ENCODE measurements at regions not wholly inside any gene's neighbourhood (a gene's known extent, or its start where the extent isn't known, plus 50 kb on each side); places are given as distances from the start of the nearest gene placed in this dataset.
A peak's percentile ranks its signal among the peaks of the same experiment; 100 is the strongest.

- peaks cover 5% of the 10 kb centered on the region for H3K27me3 Mint-ChIP-seq
- no peak overlapping the region for H3K27ac Mint-ChIP-seq
- no peak overlapping the region for H3K4me3 Mint-ChIP-seq
- peaks cover 0 to 10% (median 9%) of the 10 kb centered on the region in 3 donors for H3K4me1 Mint-ChIP-seq
- H3K9me3 Mint-ChIP-seq: peaks cover 0 to 2% (median 0%) of the 10 kb centered on the region in 3 donors
- no peaks in the 10 kb centered on the region for H3K36me3 Mint-ChIP-seq
Measured at GRCh38 chr2:221195829-221196228, 376.3 kb downstream of the EPHA4 start.

GRCh38 chr2:221197225-221197856 is 374.8 kb downstream of the EPHA4 start:
- H3K4me3 Mint-ChIP-seq: no peak overlapping the region
- peaks cover 0 to 2% (median 0%) of the 10 kb centered on the region in 3 donors for H3K9me3 Mint-ChIP-seq
- H3K27me3 Mint-ChIP-seq: peaks cover 5% of the 10 kb centered on the region
- peaks cover under 1 to 10% (median 10%) of the 10 kb centered on the region in 3 donors for H3K4me1 Mint-ChIP-seq
- no peak overlapping the region for H3K27ac Mint-ChIP-seq
- no peaks in the 10 kb centered on the region for H3K36me3 Mint-ChIP-seq

- peaks cover 5% of the 10 kb centered on the region for H3K27me3 Mint-ChIP-seq
- H3K4me1 Mint-ChIP-seq: peaks cover 9 to 20% (median 17%) of the 10 kb centered on the region in 3 donors
- H3K36me3 Mint-ChIP-seq: no peaks in the 10 kb centered on the region
- H3K9me3 Mint-ChIP-seq: no peaks in the 10 kb centered on the region
- H3K27ac Mint-ChIP-seq: no peak overlapping the region
- no peak overlapping the region for H3K4me3 Mint-ChIP-seq
Measured at GRCh38 chr2:221198309-221198708, 373.8 kb downstream of the EPHA4 start.

- Mint-ChIP-seq H3K27ac (no peak overlapping the region), H3K4me3 (no peak overlapping the region), H3K9me3 (no peaks in the 10 kb centered on the region), H3K36me3 (no peaks in the 10 kb centered on the region), H3K27me3 (peaks cover 6% of the 10 kb centered on the region), H3K4me1 (peaks cover 17 to 27% (median 19%) of the 10 kb centered on the region in 3 donors)
Measured at GRCh38 chr2:221200184-221200839, 371.8 kb downstream of the EPHA4 start.

GRCh38 chr2:221202431-221202830 is 369.7 kb downstream of the EPHA4 start:
- peaks cover 17 to 27% (median 19%) of the 10 kb centered on the region in 3 donors for H3K4me1 Mint-ChIP-seq
- H3K4me3 Mint-ChIP-seq: peak overlapping the region in 1 of 4 donors; percentile 35
- H3K9me3 Mint-ChIP-seq: no peaks in the 10 kb centered on the region
- no peaks in the 10 kb centered on the region for H3K36me3 Mint-ChIP-seq
- peaks cover 7% of the 10 kb centered on the region for H3K27me3 Mint-ChIP-seq
- H3K27ac Mint-ChIP-seq: peak overlapping the region in 2 of 3 donors; percentile 30 to 52

GRCh38 chr2:221203125-221203524 is 369.0 kb downstream of the EPHA4 start:
- Mint-ChIP-seq H3K9me3 (no peaks in the 10 kb centered on the region), H3K27me3 (peaks cover 6% of the 10 kb centered on the region), H3K4me1 (peaks cover 16 to 27% (median 17%) of the 10 kb centered on the region in 3 donors), H3K4me3 (peak overlapping the region in 3 of 4 donors; percentile 2 to 35 (median 19)), H3K36me3 (no peaks in the 10 kb centered on the region), H3K27ac (peak overlapping the region in 2 of 3 donors; percentile 30 to 52)

GRCh38 chr2:221203856-221204255 is 368.2 kb downstream of the EPHA4 start:
- no peak overlapping the region for H3K4me3 Mint-ChIP-seq
- H3K27ac Mint-ChIP-seq: peak overlapping the region in 2 of 3 donors; percentile 30 to 52
- H3K4me1 Mint-ChIP-seq: peaks cover 15 to 27% (median 17%) of the 10 kb centered on the region in 3 donors
- no peaks in the 10 kb centered on the region for H3K36me3 Mint-ChIP-seq
- H3K9me3 Mint-ChIP-seq: no peaks in the 10 kb centered on the region
- peaks cover 6% of the 10 kb centered on the region for H3K27me3 Mint-ChIP-seq

- no peak overlapping the region for H3K27ac Mint-ChIP-seq
Measured at GRCh38 chr2:221204699-221205098, 367.4 kb downstream of the EPHA4 start.

GRCh38 chr2:221205103-221205673 is 366.9 kb downstream of the EPHA4 start:
- Mint-ChIP-seq H3K27me3 (peaks cover 6% of the 10 kb centered on the region), H3K4me1 (peaks cover 14 to 23% (median 17%) of the 10 kb centered on the region in 3 donors), H3K36me3 (no peaks in the 10 kb centered on the region)

More at GRCh38 chr2:221204699-221205098, 367.4 kb downstream of the EPHA4 start:
- Mint-ChIP-seq H3K4me3 (no peak overlapping the region), H3K36me3 (no peaks in the 10 kb centered on the region), H3K9me3 (no peaks in the 10 kb centered on the region), H3K27me3 (peaks cover 6% of the 10 kb centered on the region), H3K4me1 (peaks cover 15 to 24% (median 17%) of the 10 kb centered on the region in 3 donors)

GRCh38 chr2:221210686-221211085 is 361.4 kb downstream of the EPHA4 start:
- Mint-ChIP-seq H3K4me3 (no peak overlapping the region), H3K27ac (no peak overlapping the region), H3K27me3 (peaks cover 8% of the 10 kb centered on the region), H3K36me3 (no peaks in the 10 kb centered on the region), H3K9me3 (no peaks in the 10 kb centered on the region), H3K4me1 (no peaks in the 10 kb centered on the region)

More at GRCh38 chr2:221205103-221205673, 366.9 kb downstream of the EPHA4 start:
- Mint-ChIP-seq H3K4me3 (no peak overlapping the region), H3K27ac (no peak overlapping the region), H3K9me3 (no peaks in the 10 kb centered on the region)

GRCh38 chr2:221211653-221212052 is 360.5 kb downstream of the EPHA4 start:
- Mint-ChIP-seq H3K36me3 (no peaks in the 10 kb centered on the region), H3K9me3 (no peaks in the 10 kb centered on the region), H3K27ac (no peak overlapping the region), H3K27me3 (peaks cover 8% of the 10 kb centered on the region), H3K4me3 (no peak overlapping the region), H3K4me1 (no peaks in the 10 kb centered on the region)

GRCh38 chr2:221212105-221212504 is 360.0 kb downstream of the EPHA4 start:
- Mint-ChIP-seq H3K36me3 (no peaks in the 10 kb centered on the region), H3K27me3 (peaks cover 8% of the 10 kb centered on the region), H3K9me3 (no peaks in the 10 kb centered on the region), H3K27ac (no peak overlapping the region), H3K4me1 (no peaks in the 10 kb centered on the region), H3K4me3 (no peak overlapping the region)

GRCh38 chr2:221215487-221215886 is 356.6 kb downstream of the EPHA4 start:
- Mint-ChIP-seq H3K36me3 (no peaks in the 10 kb centered on the region), H3K27ac (no peak overlapping the region), H3K4me1 (no peaks in the 10 kb centered on the region), H3K4me3 (no peak overlapping the region), H3K9me3 (no peaks in the 10 kb centered on the region), H3K27me3 (peaks cover 5% of the 10 kb centered on the region)

- Mint-ChIP-seq H3K27ac (peak overlapping the region in 1 of 3 donors; percentile 23), H3K9me3 (no peaks in the 10 kb centered on the region), H3K27me3 (peaks cover 5% of the 10 kb centered on the region), H3K4me3 (no peak overlapping the region), H3K4me1 (no peaks in the 10 kb centered on the region), H3K36me3 (peaks cover 2% of the 10 kb centered on the region)
Measured at GRCh38 chr2:221216636-221217035, 355.5 kb downstream of the EPHA4 start.

- no peaks in the 10 kb centered on the region for H3K4me1 Mint-ChIP-seq
- H3K27me3 Mint-ChIP-seq: peaks cover 3% of the 10 kb centered on the region
- no peak overlapping the region for H3K27ac Mint-ChIP-seq
- H3K9me3 Mint-ChIP-seq: no peaks in the 10 kb centered on the region
- H3K4me3 Mint-ChIP-seq: no peak overlapping the region
- H3K36me3 Mint-ChIP-seq: peaks cover 1% of the 10 kb centered on the region
Measured at GRCh38 chr2:221225752-221226151, 346.4 kb downstream of the EPHA4 start.
